ENCODE measurements at regions not wholly inside any gene's neighbourhood (a gene's known extent, or its start where the extent isn't known, plus 50 kb on each side); places are given as distances from the start of the nearest gene placed in this dataset.

- Histone ChIP-seq H3K4me1 (no peaks in the 10 kb centered on the region), H3K9me3 (replicated peaks) (no peaks in the 10 kb centered on the region), H3K4me3 (no peak overlapping the region), H3K27me3 (ENCODE audit: low read depth) (no peaks in the 10 kb centered on the region), H3K27ac (replicated peaks) (no peak overlapping the region), H3K36me3 (no peaks in the 10 kb centered on the region)
- TF ChIP-seq, protein P1, sequence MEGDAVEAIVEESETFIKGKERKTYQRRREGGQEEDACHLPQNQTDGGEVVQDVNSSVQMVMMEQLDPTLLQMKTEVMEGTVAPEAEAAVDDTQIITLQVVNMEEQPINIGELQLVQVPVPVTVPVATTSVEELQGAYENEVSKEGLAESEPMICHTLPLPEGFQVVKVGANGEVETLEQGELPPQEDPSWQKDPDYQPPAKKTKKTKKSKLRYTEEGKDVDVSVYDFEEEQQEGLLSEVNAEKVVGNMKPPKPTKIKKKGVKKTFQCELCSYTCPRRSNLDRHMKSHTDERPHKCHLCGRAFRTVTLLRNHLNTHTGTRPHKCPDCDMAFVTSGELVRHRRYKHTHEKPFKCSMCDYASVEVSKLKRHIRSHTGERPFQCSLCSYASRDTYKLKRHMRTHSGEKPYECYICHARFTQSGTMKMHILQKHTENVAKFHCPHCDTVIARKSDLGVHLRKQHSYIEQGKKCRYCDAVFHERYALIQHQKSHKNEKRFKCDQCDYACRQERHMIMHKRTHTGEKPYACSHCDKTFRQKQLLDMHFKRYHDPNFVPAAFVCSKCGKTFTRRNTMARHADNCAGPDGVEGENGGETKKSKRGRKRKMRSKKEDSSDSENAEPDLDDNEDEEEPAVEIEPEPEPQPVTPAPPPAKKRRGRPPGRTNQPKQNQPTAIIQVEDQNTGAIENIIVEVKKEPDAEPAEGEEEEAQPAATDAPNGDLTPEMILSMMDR (IDR thresholded peaks at IDR 0.05; ENCODE audit: borderline replicate concordance), result no peak
- no peak for DNase-seq
- intact Hi-C loops (cut with micrococcal nuclease), result no loop called here
Observed at GRCh38 chr11:92276773-92277172, 52.2 kb downstream of the FAT3 start.

- DNase-seq, result no peak
- no peaks in the 10 kb centered on the region for H3K36me3 ChIP-seq
- TF ChIP-seq, protein P1 (IDR thresholded peaks at IDR 0.05; ENCODE audit: borderline replicate concordance), result no peak
- intact Hi-C loops (cut with micrococcal nuclease), result no loop called here
- H3K27ac ChIP-seq (replicated peaks), result no peak overlapping the region
- H3K4me1 ChIP-seq, result no peaks in the 10 kb centered on the region
- H3K27me3 ChIP-seq (ENCODE audit: low read depth), result no peaks in the 10 kb centered on the region
- no peak overlapping the region for H3K4me3 ChIP-seq
- H3K9me3 ChIP-seq (replicated peaks), result no peaks in the 10 kb centered on the region
Observed at GRCh38 chr11:92277871-92278270, 53.3 kb downstream of the FAT3 start.

- DNase-seq, result no peak
Observed at GRCh38 chr11:92278791-92279433, 54.3 kb downstream of the FAT3 start.

DNA sequence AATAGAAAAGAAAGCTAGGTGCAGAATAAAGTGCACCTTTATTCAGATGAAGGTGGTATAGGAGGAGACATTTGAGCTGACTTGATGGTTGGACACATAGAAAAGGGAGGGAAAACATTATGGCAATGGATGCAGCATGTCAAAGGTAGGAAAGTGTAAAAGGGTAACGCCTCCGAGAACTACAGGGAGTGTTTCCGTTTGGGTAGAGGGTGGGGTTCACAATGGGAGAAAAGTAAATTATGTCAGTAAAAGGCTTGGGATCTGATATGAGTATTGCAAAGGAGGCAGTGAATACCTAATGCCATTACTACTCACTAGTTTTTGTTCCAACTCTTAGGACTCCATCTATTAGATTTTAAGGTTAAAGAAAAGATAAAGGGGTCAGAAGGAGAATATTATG is 59.5 kb downstream of the FAT3 start:
- TF ChIP-seq, protein P1 (IDR thresholded peaks at IDR 0.05; ENCODE audit: borderline replicate concordance), result no peak
- H3K27me3 ChIP-seq (ENCODE audit: low read depth), result no peaks in the 10 kb centered on the region
- H3K27ac ChIP-seq (replicated peaks), result no peak overlapping the region
- H3K36me3 ChIP-seq, result no peaks in the 10 kb centered on the region
- H3K9me3 ChIP-seq (replicated peaks), result no peaks in the 10 kb centered on the region
- no peak for DNase-seq
- H3K4me3 ChIP-seq, result no peak overlapping the region
- peaks cover 12% of the 10 kb centered on the region for H3K4me1 ChIP-seq
- intact Hi-C loops (cut with micrococcal nuclease), result no loop called here

More at GRCh38 chr11:92278791-92279433, 54.3 kb downstream of the FAT3 start:
- TF ChIP-seq, protein P1 (IDR thresholded peaks at IDR 0.05; ENCODE audit: borderline replicate concordance), result no peak
- H3K9me3 ChIP-seq (replicated peaks), result no peaks in the 10 kb centered on the region
- H3K27ac ChIP-seq (replicated peaks), result no peak overlapping the region
- no peaks in the 10 kb centered on the region for H3K36me3 ChIP-seq
- no peaks in the 10 kb centered on the region for H3K27me3 ChIP-seq (ENCODE audit: low read depth)
- H3K4me3 ChIP-seq, result no peak overlapping the region
- H3K4me1 ChIP-seq, result no peaks in the 10 kb centered on the region
- intact Hi-C loops (cut with micrococcal nuclease), result no loop called here

DNA sequence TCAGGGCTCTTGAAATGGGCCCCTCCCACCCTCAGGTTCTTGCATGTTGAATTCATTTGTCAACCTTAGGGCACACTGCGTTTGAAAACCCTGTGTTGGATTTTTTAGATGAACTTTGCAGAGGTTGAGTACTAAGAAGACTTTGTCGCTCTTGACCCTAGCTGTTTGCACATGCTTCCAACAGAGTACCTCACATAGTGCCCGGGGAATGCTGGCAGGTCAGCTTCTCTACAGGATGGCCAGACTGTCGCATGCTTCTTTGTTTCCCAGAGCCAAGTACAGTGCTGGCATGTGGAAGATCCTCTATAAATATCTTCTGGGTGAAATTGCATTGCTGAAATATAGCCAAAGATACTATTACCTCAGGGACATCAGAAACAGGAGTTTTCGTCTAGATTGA is 59.9 kb downstream of the FAT3 start:
- Histone ChIP-seq H3K4me1 (peaks cover 12% of the 10 kb centered on the region), H3K27ac (replicated peaks) (no peak overlapping the region), H3K27me3 (ENCODE audit: low read depth) (no peaks in the 10 kb centered on the region), H3K9me3 (replicated peaks) (no peaks in the 10 kb centered on the region), H3K4me3 (no peak overlapping the region), H3K36me3 (no peaks in the 10 kb centered on the region)
- intact Hi-C loops (cut with micrococcal nuclease), result no loop called here
- peak; percentile 27 for DNase-seq
- TF ChIP-seq, protein P1 (IDR thresholded peaks at IDR 0.05; ENCODE audit: borderline replicate concordance), result no peak

Data from left ventricle myocardium inferior (tissue), 1 donor.